Heart right ventricle (tissue), 16 donors: ENCODE measurements at regions not wholly inside any gene's neighbourhood (a gene's known extent, or its start where the extent isn't known, plus 50 kb on each side); places are given as distances from the start of the nearest gene placed in this dataset.
A peak's percentile ranks its signal among the peaks of the same experiment; 100 is the strongest.

ENCODE experiments used
- ATAC-seq, 8 donors: fragments of 200-7000 bp; cut with Tn5 transposase; one replicate each; pipeline ENCODE4 v1.9.1; 2020; ENCODE audit warnings: mild to moderate bottlenecking in 8 of 8, moderate library complexity in 8 of 8, moderate number of reproducible peaks in 1 of 8
- DNase-seq, 2 donors: peaks; one replicate each; pipeline ENCODE4 v3.0.0-alpha.2; 2020
- H3K27ac ChIP-seq, 10 donors: fragments of 200-600 bp; sonication (generic) in 2 of 10; one replicate each; pipeline versions ENCODE4 v1.5.0 to v1.8.0; 2020 to 2022; ENCODE audit warnings: mild to moderate bottlenecking in 3 of 10
- H3K27me3 ChIP-seq, 7 donors: fragments of 200-600 bp; one replicate each; pipeline ENCODE4 v1.8.0; 2021 to 2022; ENCODE audit warnings: mild to moderate bottlenecking in 2 of 7
- H3K36me3 ChIP-seq, 9 donors: fragments of 200-600 bp; sonication (generic) in 1 of 9; one replicate each; pipeline versions ENCODE4 v1.5.0 to v1.8.0; 2020 to 2022; ENCODE audit warnings: mild to moderate bottlenecking in 2 of 9
- H3K4me1 ChIP-seq, 9 donors: fragments of 200-600 bp; sonication (generic) in 1 of 9; one replicate each; pipeline versions ENCODE4 v1.5.0 to v1.8.0; 2020 to 2022; ENCODE audit warnings: mild to moderate bottlenecking in 4 of 9
- H3K4me3 ChIP-seq, 10 donors: fragments of 200-600 bp; sonication (generic) in 2 of 10; one replicate each; pipeline versions ENCODE4 v1.5.0 to v1.8.0; 2020 to 2022; ENCODE audit warnings: mild to moderate bottlenecking in 7 of 10, moderate library complexity in 2 of 10
- H3K9me3 ChIP-seq, 11 donors: fragments of 200-600 bp in 10 of 11; sonication (generic) in 2 of 11; one replicate each; pipeline versions ENCODE4 v1.5.0 to v1.8.0; 2013 to 2022; ENCODE audit warnings: mild to moderate bottlenecking in 2 of 11, control low read depth in 1 of 11, moderate library complexity in 1 of 11
- WGBS, 2 donors: extraction: QIAGEN DNeasy Blood & Tissue Kit; methylation state at CpG; one replicate each; pipeline ENCODE4 v1.1.7; 2013; ENCODE audit warnings: inconsistent platforms in 1 of 2; 5-methylcytosine and 5-hydroxymethylcytosine counted together
- intact Hi-C, 10 donors: fragments of 100-400 bp; cut with DNase I; formaldehyde crosslinking; loops; one replicate each; pipeline versions ENCODE4 v1.11.1 to v1.14.2; 2022
- TF ChIP-seq, protein P1 (sequence below), 9 donors: fragments of 200-600 bp; sonication (generic) in 2 of 9; IDR thresholded peaks; one replicate each; pipeline versions ENCODE4 v1.5.0 to v1.8.0; 2021 to 2022; ENCODE audit warnings: antibody characterized with exemption in 9 of 9, mild to moderate bottlenecking in 5 of 9, moderate library complexity in 1 of 9
- donor health status: Arrhythmogenic right ventricular cardiomyopathy.
- donor health status: ischemic (EF 13 %, LVEDD 7.1; RV severe dilation, severe dysfunction).
- donor health status: healthy with polysubstance abuse.
- donor health status: DM: no; HTN: yes; CAD: no.
- donor health status: DM: no; HTN: no; CAD: no.
- donor health status: ischemic (EF 25% LVEDD 6.9; RV normal size, moderate dysfunction).
- donor health status: ischemic (EF 25% LVEDD 5.7; RV mildly dilated, moderate dysfunction).
- donor health status: healthy.
- donor health status: DM: yes; HTN: yes; CAD: no.
- donor health status: Ischemic cardiomyopathy.
- donor health status: ischemic (EF 35%, LVEDD 5.7; RV mildly dilated, moderate dysfunction).
- donor health status: nonischemic (EF 11% LVEDD 7.7; RV severe dilation, severe dysfunction).
- donor health status: DM: yes; HTN: yes; CAD: no.
- donor health status: PGD.
- donor health status: ischemic (EF 29% LVEDD 5.4; RV normal size, mild dysfunction).
- donor health status: nonischemic (EF 23%, LVEDD 6.1; RV moderate dilation, normal function).

- TF ChIP-seq, protein P1, sequence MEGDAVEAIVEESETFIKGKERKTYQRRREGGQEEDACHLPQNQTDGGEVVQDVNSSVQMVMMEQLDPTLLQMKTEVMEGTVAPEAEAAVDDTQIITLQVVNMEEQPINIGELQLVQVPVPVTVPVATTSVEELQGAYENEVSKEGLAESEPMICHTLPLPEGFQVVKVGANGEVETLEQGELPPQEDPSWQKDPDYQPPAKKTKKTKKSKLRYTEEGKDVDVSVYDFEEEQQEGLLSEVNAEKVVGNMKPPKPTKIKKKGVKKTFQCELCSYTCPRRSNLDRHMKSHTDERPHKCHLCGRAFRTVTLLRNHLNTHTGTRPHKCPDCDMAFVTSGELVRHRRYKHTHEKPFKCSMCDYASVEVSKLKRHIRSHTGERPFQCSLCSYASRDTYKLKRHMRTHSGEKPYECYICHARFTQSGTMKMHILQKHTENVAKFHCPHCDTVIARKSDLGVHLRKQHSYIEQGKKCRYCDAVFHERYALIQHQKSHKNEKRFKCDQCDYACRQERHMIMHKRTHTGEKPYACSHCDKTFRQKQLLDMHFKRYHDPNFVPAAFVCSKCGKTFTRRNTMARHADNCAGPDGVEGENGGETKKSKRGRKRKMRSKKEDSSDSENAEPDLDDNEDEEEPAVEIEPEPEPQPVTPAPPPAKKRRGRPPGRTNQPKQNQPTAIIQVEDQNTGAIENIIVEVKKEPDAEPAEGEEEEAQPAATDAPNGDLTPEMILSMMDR (IDR thresholded peaks at IDR 0.05), result no peak
- DNase-seq, result no peak
- Histone ChIP-seq H3K27me3 (no peaks in the 10 kb centered on the region), H3K9me3 (no peaks in the 10 kb centered on the region), H3K4me3 (no peak overlapping the region), H3K4me1 (no peaks in the 10 kb centered on the region), H3K36me3 (no peaks in the 10 kb centered on the region), H3K27ac (no peak overlapping the region)
- 65 to 74% methylated on average over 1 of the region's 1 CpG for WGBS, 2 donors
- ATAC-seq, result no peak
- intact Hi-C loops, result no loop called here
Observed at GRCh38 chr2:82098617-82099016, 1794.1 kb upstream of the LRRTM1 start.

GRCh38 chr2:82089518-82089917, 1785.0 kb upstream of the LRRTM1 start:
- no peak for ATAC-seq
- peak overlapping the region in 3 of 10 donors; percentile 7 to 31 (median 9) for H3K4me3 ChIP-seq
- intact Hi-C loops, result no loop called here

GRCh38 chr2:82084679-82085392, 1780.3 kb upstream of the LRRTM1 start:
- H3K4me3 ChIP-seq, result no peak overlapping the region
- H3K9me3 ChIP-seq, result peaks cover 0 to 8% (median 0%) of the 10 kb centered on the region in 11 donors
- 97 to 100% methylated on average over 1 of the region's 1 CpG for WGBS, 2 donors
- H3K36me3 ChIP-seq, result no peaks in the 10 kb centered on the region
- DNase-seq, result no peak
- no peak overlapping the region for H3K27ac ChIP-seq
- H3K4me1 ChIP-seq, result no peaks in the 10 kb centered on the region
- TF ChIP-seq, protein P1 (IDR thresholded peaks at IDR 0.05), result no peak
- no peak for ATAC-seq
- intact Hi-C loops, result no loop called here
- H3K27me3 ChIP-seq, result no peaks in the 10 kb centered on the region

More at GRCh38 chr2:82089518-82089917, 1785.0 kb upstream of the LRRTM1 start:
- Histone ChIP-seq H3K4me1 (no peaks in the 10 kb centered on the region), H3K36me3 (no peaks in the 10 kb centered on the region), H3K27me3 (no peaks in the 10 kb centered on the region), H3K9me3 (peaks cover 0 to 8% (median 0%) of the 10 kb centered on the region in 11 donors), H3K27ac (no peak overlapping the region)
- WGBS, 2 donors, result 61 to 75% methylated on average over 6 of the region's 6 CpGs
- DNase-seq, result no peak
- TF ChIP-seq, protein P1 (IDR thresholded peaks at IDR 0.05), result no peak

GRCh38 chr2:82075875-82076274, 1771.3 kb upstream of the LRRTM1 start:
- no peaks in the 10 kb centered on the region for H3K27me3 ChIP-seq
- no peak for ATAC-seq
- 72 to 78% methylated on average over 2 of the region's 2 CpGs for WGBS, 2 donors
- no peak overlapping the region for H3K4me3 ChIP-seq
- DNase-seq, result no peak
- H3K9me3 ChIP-seq, result peaks cover 0 to 17% (median 0%) of the 10 kb centered on the region in 11 donors
- no peaks in the 10 kb centered on the region for H3K4me1 ChIP-seq
- H3K27ac ChIP-seq, result no peak overlapping the region
- H3K36me3 ChIP-seq, result no peaks in the 10 kb centered on the region
- intact Hi-C loops, result loop anchor here in 1 of 10 donors (5.0 kb wide), 1 partner anchor 114 kb away; no protein-coding TSS in a partner anchor
- TF ChIP-seq, protein P1 (IDR thresholded peaks at IDR 0.05), result no peak
